HG03558 (cell line): ENCODE measurements at regions not wholly inside any gene's neighbourhood (a gene's known extent, or its start where the extent isn't known, plus 50 kb on each side); places are given as distances from the start of the nearest gene placed in this dataset.
"Not testable (repeated sequence)": the region's sequence is repeated elsewhere in the genome, so short reads cannot be mapped to it uniquely, and the experiment has no call there.

Source experiments
- ATAC-seq: cut with Tn5 transposase; IDR thresholded peaks from one replicate; pipeline ENCODE4 v1.9.1; 2021; ENCODE audit warnings: moderate number of reproducible peaks; ENCODE audit not compliant: unreplicated experiment; ENCODE audit errors: extremely low read depth

DNA sequence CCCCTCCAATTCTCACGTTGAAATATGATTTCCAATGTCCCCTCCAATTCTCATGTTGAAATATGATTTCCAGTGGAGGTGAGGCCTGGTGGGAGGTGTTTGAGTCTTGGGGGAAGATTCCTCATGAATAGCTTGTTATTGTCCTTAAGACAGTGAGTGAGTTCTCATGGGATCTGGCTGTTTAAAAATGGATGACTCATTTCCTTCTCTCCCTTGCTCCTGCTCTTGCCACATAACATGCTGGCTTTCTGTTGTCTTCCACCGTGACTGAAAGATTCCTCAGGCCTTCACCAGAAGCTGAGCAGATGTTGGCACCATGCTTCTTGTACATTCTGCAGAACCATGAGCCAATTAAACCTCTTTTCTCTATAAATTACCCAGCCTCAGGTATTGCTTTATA, 346.8 kb upstream of the TECRL start:
- ATAC-seq: no peak

DNA sequence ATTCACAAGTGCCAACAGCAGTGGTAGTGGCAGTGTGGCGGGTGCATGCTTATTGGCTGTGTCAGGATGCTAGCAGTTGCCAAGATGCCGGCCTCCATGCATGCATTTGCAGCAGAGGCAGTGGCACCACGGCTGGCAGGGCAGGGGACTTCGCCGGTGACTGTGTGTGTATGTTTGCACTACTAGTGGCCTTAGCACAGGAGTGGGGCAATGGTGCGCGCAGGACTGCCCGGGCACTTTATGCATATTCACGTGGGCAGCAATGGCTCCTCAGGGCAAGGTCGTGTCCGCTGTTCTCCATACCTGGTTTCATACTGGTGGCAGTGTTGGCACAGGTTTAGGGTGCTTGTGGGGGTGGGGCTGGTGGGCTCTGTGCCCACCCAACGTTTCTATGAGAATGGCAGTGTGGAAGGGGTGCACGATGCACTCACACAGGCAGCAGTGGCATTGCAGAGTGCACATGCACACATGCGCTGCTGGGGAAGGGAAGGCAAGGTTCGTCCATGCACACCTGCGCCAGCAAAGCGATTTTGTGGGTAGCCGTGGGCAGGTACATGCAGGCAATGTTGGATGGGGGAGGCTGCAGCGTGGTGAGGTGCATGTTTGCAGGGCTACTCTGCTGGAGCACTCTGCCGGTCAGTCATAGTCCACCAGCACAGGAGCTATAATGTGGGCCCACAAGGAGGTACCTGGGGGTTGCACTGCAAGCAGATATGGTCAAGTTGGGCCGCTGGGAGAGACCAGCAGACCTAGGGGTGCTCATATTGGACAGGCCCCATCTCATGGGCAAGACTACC, 338.9 kb upstream of the TECRL start:
- ATAC-seq: no peak

DNA sequence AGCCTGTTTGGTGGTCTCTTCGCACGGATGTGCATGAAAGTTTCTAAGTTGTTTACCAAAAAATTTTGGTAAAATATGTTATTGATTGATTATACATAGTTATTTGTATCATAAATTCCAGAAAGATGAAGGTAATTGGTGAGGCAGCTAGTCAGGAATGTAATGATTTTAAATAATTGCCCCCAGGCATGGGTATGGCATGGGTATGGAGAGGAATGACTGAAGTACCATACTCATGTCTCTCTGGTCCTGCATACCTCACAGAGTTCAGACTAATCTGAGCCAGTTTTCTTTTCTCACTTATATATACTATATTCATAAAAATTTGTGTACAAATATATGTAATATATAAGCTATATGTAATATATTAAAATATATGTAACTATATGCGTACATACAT, 329.0 kb upstream of the TECRL start:
- no peak for ATAC-seq

DNA sequence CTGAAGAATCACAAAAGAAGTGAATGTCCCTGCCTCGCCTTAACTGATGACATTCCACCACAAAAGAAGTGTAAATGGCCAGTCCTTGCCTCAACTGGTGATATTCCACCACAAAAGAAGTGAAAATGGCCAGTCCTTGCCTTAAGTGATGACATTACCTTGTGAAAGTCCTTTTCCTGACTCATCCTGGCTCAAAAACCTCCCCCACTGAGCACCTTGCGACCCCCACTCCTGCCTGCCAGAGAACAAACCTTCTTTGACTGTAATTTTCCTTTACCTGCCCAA, 328.5 kb upstream of the TECRL start:
- ATAC-seq: not testable (repeated sequence)

DNA sequence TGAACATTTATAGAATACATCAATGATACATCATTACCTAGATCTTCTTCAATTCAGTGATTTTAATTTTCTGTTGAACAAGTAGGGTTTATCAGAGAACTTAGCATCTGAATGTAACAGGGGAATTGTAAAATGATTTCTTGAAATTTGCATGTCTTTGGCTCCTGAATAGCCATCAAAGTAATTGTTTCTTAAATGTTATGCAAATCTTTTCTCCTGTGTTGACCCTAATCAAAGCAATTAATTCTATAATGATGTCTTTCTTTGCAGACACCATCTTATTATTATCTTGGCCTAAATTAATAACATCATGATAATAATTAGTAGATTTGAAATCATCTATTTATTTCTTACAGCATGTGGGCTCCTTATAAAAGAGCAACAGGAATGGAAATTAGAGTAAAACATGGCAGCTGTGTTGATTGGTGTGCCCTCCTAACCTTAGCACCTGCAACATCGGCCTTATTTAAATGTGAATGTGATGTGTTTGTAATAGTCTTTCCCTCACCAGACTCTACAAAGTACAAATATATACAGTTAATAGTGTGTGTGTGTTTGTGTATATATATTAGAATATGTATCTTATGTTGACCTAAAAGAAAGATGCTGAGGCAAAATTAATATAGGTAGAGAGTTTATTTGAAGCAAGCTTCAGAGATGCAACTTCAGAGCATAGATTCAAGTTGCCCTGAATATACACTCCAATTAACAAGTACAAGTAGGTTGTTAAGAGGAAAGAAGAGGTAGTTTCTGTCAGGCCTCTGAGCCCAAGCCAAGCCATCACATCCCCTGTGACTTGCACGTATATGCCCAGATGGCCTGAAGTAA, 328.0 kb upstream of the TECRL start:
- ATAC-seq: no peak

DNA sequence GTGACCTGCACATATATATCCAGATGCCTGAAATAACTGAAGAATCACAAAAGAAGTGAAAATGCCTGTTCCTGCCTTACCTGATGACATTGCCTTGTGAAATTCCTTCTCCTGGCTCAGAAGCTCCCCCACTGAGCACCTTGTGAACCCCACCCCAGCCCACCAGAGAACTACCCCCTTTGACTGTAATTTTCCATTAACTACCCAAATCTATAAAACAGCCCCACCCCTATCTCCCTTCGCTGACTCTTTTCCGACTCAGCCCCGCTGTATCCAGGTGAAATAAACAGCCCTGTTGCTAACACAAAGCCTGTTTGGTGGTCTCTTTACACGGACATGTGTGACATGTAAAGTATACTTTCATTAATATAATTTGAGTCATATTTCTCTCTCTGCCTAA, 320.3 kb upstream of the TECRL start:
- no peak for ATAC-seq

DNA sequence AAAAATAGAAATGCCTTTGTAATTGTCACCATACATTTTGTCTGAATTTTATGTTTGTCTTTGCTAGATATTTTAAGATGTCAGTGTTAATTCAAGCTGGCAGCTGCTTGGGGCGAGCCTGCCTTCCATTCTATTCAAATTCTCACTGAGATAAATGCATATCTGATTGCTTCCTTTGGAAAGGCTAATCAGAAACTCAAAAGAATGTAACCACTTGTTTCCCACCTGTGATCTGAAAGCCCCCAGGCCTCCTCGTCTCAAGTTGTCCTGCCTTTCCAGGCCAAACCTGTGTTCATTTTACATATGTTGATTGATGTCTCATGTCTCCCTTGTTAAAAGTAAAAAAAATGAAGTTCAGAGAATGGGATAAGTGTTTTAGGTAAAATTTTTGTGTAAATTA, 318.7 kb upstream of the TECRL start:
- no peak for ATAC-seq

DNA sequence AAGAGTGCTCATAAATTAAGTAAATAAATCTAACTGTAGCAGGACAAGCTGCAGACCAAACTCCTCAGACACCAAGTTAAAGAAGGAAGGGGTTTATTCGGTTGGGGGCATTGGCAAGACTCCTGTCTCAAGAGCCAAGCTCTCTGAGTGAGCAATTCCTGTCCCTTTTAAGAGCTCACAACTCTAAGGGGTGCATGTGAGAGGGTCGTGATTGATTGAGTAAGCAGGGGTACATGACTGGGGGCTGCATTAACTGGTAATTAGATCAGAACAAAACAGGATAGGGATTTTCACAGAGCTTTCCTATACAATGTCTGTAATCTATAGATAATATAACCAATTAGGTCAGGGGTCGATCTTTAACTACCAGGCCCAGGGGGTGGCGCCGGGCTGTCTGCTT, 318.1 kb upstream of the TECRL start:
- ATAC-seq: not testable (repeated sequence)

DNA sequence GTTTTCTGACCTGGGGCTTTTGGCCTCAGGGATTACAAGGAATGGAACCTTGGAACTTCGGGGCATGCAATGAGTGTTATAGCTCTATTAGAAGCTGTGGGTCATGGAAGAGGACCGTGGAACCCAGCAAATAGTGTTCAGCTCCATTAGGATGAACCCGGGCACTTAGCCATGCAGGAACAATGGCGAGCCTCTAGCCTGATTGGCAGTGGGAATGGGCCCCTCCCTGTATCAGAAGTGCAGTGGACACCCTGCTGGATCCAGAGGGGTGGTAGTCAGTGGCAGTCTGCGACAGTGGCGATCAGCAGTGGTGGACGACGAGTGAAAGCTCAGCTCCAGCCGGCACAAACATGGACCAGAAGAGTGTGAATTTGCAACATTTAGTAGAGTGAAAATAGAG, 315.4 kb upstream of the TECRL start:
- ATAC-seq: no peak

DNA sequence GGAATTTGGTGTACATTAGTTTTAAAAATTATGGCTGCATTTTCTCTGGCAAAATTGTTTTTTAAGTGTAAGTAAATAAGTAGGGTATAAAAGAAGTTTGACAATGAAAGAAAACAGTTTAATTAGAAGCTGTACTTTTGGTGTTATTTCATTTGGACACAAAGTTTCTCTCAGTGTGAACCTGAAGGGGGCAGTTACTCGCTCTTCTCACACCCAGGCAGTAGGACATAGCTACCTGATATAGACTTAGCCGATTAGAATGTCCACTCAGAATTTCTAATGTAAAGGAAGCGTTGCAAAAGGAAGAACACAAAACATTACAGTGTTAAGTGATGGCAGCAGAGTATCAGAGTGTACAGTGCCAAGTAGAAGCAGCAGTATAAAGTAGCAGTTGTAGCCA, 311.9 kb upstream of the TECRL start:
- ATAC-seq: no peak

DNA sequence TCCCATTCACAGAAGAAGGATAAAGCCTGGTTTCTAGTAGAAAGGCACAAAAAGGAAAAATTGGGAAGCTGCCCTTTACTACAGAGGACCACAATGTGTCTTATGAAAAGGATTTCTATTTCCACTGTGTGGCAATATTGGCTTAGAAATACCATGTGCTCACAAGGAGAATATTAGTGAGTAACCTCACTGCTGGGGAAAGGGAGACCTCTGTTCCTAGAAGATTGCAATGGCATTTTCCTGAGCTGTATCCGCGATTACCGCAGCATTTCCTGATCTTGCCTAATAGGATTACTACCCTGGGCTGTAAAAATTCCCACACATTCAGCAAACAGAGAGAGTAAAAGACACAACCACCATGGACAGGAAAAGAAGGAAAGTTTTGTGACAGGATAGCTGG, 308.8 kb upstream of the TECRL start:
- no peak for ATAC-seq

DNA sequence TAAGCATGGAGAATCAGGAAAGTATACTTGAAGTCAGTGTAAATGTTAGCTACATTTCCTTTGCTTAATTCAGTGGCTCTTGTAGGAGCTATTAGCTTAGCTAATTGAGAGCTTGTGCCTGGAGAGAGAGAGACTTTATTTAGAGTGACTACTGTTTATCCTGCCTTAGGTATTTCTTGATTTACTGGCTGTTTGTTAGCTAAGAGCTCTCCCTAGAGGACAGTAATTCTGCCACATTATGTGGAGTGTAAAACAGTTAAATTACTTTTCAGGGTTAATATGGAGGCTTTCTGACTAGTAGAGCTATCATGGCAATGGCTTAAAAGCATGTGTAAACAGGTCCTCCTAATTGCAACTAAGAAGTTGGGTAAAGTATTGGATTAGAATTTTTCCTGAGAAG, 306.5 kb upstream of the TECRL start:
- no peak for ATAC-seq

DNA sequence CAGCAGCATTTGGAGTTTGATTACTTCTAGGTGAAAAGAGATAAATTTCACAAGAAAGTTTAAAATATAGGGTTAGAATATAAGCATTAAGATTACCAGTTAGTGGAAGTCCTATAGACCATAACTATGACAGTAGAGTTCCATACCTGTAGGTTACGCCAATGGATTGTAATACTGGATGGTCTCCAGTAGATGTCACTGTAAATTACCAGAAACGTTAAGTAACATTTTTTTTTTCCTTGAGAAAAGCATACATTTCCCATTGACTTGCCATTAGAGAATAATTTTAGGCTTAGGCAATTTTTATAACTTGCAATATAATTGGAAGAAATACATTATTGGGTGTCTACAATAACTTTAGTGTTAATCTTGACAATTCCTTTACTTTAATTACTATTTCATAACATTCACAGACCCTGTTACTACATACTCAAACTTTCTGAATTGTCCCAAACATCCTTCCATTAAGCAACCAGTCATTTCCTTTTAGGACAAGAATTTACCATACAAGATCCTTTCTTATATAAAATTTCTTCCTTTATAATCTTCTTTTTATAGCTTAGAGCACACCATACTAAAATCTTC, 304.1 kb upstream of the TECRL start:
- ATAC-seq: no peak

DNA sequence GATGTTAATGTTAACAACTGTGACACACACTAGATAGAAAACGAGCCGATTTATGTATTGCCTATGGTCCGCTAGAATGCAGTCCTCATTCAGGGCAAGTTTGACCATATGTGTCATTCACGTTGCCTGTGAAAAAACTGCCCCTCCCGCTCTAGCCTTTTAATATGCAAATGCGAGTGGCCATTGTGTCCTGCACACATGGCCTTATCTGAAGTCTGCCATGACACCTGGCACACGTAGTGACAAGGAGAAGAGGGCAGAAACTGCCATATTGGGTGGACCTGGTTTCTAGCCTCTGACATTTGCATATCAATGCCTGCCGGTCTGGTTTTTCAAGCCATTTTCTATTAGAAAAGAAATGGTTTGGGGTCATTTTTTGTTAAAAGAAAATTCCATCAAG, 303.3 kb upstream of the TECRL start:
- ATAC-seq: no peak

DNA sequence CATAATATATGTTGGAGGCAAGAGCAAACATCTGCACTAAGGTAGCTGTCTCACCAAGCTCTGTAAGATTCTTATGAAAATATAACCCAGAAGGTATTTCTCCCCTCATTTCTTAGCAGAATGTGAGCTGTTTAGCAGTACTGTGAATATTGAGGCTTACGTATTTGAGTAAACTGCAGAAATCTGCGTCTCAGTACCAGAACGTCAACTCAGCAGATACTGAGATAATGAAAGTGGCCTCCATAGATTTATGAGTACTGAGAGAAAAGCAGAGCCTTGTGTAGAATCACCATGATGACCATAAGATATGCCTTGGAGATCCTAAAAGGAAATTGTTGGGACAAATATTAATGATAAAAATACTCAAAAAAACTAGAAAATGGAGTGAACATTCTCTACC, 296.7 kb upstream of the TECRL start:
- ATAC-seq: no peak

DNA sequence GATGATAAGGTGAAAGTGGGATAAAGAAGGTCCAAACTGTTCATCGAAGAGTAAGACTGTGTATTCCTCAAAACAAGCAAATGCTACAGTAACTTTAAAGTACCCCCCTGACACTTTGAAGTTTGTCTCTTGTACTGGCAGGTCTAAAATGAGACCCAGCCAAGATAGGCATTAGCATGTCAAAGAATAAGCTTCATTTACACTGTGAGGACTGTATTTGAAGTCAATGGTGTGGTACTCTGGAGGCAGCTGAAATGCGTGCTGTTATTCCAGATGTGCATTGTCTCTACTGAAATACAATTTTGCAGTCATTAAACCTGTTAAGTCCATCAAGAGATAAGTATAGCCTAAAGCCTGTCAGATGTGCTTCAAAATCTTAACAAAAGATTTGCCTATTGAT, 288.9 kb upstream of the TECRL start:
- ATAC-seq: no peak

DNA sequence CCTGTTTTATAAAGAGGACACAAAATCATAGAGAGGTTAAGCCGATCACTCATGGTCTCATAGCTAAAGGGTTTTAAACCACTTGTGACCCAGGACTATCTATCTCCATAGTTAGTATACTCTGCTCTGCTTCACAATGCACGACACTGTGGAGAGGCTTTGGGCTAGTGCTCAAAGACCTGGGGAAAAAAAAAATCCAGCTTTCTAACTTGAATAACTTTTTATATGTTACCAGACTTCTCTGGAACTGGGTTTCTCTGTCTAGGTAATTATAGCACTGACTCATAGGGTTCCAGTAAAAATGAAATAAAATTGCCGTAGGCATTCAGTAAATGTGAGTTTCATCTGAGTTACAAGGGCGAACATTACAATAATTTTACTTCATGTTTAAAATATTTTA, 273.7 kb upstream of the TECRL start:
- ATAC-seq: no peak

DNA sequence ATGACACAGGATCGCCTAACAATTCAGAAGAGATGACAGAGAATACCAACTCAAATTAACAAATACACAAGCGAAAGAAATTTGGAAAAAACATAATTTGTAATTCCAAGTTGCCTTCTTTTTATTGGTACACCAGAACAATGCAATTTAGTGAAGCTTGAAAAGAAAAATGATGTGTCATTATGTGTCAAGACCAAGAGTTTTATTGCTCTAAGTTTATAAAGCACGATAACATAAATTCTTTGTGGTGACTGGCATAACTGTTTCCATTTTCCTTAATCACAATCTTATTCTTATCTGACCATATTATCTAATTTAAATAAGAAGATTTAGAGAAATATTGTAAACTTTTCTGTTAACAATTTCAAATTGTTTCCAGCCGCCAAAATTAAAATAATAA, 273.2 kb upstream of the TECRL start:
- no peak for ATAC-seq

DNA sequence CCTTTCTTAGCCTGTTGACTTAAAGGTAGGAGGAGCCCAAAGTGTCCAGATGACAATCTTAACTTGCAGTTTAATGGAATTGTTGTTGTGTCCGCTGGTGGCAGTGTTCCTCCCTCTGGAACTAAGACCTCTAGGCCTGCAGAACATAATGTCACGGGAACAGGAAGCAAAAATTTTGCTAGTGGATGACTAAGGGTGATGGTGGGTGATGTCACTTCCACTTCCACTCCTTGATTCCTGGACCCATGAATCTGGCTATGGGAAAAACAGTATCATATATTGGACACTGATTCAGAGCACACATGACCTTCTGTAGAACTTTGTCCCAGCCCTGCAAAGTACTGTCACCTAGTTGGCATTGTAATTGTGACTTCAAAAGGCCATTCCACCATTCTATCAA, 263.9 kb upstream of the TECRL start:
- ATAC-seq: not testable (repeated sequence)

DNA sequence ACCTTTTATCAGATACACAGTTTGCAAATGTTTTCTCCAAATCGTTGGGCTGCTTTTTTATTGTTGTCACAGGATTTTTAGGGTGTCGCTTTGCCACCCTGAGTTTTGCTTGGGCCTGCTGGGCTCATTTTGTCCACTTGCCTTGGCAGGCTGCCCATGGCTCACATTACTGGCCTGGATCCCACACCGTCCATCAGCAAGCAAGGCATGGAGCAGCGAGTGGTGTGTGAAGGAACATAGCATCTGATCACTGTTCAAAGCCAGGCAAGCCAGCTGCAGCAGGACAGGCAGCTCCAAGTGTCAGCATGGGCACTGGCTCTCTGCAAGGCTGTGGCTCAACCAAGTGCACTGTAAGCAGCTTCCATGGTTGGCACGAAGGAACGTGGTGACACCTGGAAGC, 261.4 kb upstream of the TECRL start:
- no peak for ATAC-seq

DNA sequence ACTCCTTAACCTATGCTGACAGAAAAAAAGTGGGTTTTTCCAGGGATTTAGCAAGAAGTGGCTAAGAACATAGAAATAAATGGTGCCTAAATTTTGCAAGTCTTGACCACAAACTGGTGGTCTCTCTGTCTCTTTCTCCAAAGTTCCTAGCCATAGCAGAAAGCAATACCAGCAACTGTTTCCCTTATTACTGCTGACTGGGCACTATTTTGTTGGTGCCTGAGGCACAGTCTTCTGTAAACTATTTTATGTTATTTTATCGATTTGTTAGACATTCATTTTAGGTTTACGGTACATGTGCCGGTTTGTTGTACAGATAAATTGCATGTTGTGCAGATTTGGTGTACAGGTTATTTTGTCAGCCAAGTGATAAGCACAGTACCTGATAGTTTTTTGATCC, 234.6 kb upstream of the TECRL start:
- no peak for ATAC-seq

DNA sequence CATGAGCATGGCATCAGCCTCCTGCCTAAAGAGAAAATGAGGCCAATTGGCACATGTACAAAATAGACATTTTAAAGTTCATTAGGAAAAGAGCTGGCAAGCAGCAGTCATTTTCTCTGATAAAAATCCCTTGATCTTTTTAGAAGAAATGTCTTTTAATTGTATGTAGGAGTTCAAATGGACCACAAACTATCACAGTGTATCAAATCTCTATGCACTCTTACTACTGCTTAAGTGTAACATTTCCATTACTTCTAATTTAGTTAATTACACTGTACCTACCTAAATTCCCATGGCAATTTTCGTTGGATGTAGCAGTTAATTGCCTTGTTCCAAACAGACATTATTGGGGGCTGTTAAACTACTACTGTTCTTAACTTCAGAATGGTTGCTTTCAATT, 233.7 kb upstream of the TECRL start:
- ATAC-seq: no peak
